Spleen (tissue), 11 donors: ENCODE measurements at regions not wholly inside any gene's neighbourhood (a gene's known extent, or its start where the extent isn't known, plus 50 kb on each side); places are given as distances from the start of the nearest gene placed in this dataset.

ENCODE experiments used
- DNase-seq: peaks from one replicate; pipeline ENCODE4 v3.0.0-alpha.2; 2020
- H3K27ac ChIP-seq, 8 donors: fragments of 200-600 bp; sonication (generic) in 7 of 8; 1 replicate in 4 of 8; 2 replicates in 4 of 8; pipeline versions ENCODE4 v1.5.0 to v1.8.0; 2016 to 2021; ENCODE audit warnings: inconsistent platforms in 4 of 8, mild to moderate bottlenecking in 4 of 8, moderate library complexity in 1 of 8
- H3K27me3 ChIP-seq, 7 donors: fragments of 200-600 bp; sonication (generic) in 6 of 7; replicated peaks in 1 of 7; 1 replicate in 4 of 7; 2 replicates in 3 of 7; pipeline versions ENCODE4 v1.5.0 to v1.8.0; 2016 to 2021; ENCODE audit warnings: inconsistent platforms in 3 of 7, mild to moderate bottlenecking in 1 of 7
- H3K36me3 ChIP-seq, 6 donors: fragments of 200-600 bp; sonication (generic) in 5 of 6; 1 replicate in 4 of 6; 2 replicates in 2 of 6; pipeline versions ENCODE4 v1.5.0 to v1.8.0; 2016 to 2021; ENCODE audit warnings: inconsistent platforms in 2 of 6
- H3K4me1 ChIP-seq, 6 donors: fragments of 200-600 bp; sonication (generic) in 5 of 6; 1 replicate in 3 of 6; 2 replicates in 3 of 6; pipeline versions ENCODE4 v1.5.0 to v1.8.0; 2016 to 2021; ENCODE audit warnings: inconsistent platforms in 3 of 6
- H3K4me3 ChIP-seq, 8 donors: fragments of 200-600 bp; sonication (generic) in 7 of 8; 1 replicate in 4 of 8; 2 replicates in 4 of 8; pipeline versions ENCODE4 v1.5.0 to v1.8.0; 2016 to 2021; ENCODE audit warnings: inconsistent platforms in 4 of 8, mild to moderate bottlenecking in 4 of 8, moderate library complexity in 2 of 8
- H3K9me3 ChIP-seq, 8 donors: fragments of 200-600 bp; sonication (generic) in 7 of 8; 1 replicate in 4 of 8; 2 replicates in 4 of 8; pipeline versions ENCODE4 v1.5.0 to v1.8.0; 2016 to 2021; ENCODE audit warnings: inconsistent platforms in 4 of 8
- CTCF ChIP-seq, 11 experiments: fragments of 200-600 bp in 7 of 11; fragments of 450-650 bp in 4 of 11; sonication (generic) in 4 of 11; IDR thresholded peaks in 8 of 11; conservative IDR thresholded peaks in 3 of 11; 1 replicate in 7 of 11; 2 replicates in 4 of 11; pipeline versions ENCODE4 v1.4.0 to v1.8.0; 2016 to 2021; ENCODE audit warnings: antibody characterized with exemption in 11 of 11, inconsistent platforms in 4 of 11, mild to moderate bottlenecking in 1 of 11
- POLR2A ChIP-seq, 3 donors: fragments of 450-650 bp; IDR thresholded peaks; one replicate each; pipeline ENCODE4 v1.5.1; 2017; ENCODE audit warnings: antibody characterized with exemption in 3 of 3, mild to moderate bottlenecking in 1 of 3
- POLR2AphosphoS5 ChIP-seq, 3 donors: sonication (generic); formaldehyde crosslinking; IDR thresholded peaks; one replicate each; pipeline ENCODE4 v1.5.1; 2017; ENCODE audit warnings: antibody characterized with exemption in 3 of 3
- WGBS, 5 donors: extraction: QIAGEN DNeasy Blood & Tissue Kit in 3 of 5; methylation state at CpG; one replicate each; pipeline versions ENCODE4 v1.1.5 to v1.1.7; 2013 to 2018; 5-methylcytosine and 5-hydroxymethylcytosine counted together
- intact Hi-C: fragments of 100-400 bp; cut with DNase I; formaldehyde crosslinking; loops from one replicate; pipeline ENCODE4 v1.15.0; 2023; ENCODE audit warnings: low total_unique reads
- donor health status: healthy with polysubstance abuse.
- donor health status: DM: no; HTN: no; CAD: no; lungs with moderate emphysema.
- donor health status: DM: no; HTN: no; CAD: no.
- donor health status: Bipolar disorder and iron deficiency.
- donor health status: healthy.
- donor health status: DM: no; HTN: no; CAD: no.
- donor health status: DM: yes; HTN: yes; CAD: no.

GRCh38 chr22:26835023-26835422 is 177.6 kb downstream of the MIAT start:
- Histone ChIP-seq H3K27ac (no peak overlapping the region), H3K9me3 (no peaks in the 10 kb centered on the region), H3K4me3 (no peak overlapping the region), H3K36me3 (no peaks in the 10 kb centered on the region), H3K4me1 (peaks cover 0 to 3% (median 0%) of the 10 kb centered on the region in 6 donors), H3K27me3 (no peaks in the 10 kb centered on the region)
- no peak for DNase-seq
- WGBS, 5 donors: 78 to 88% (median 85%) methylated on average over 6 of the region's 6 CpGs
- TF ChIP-seq POLR2AphosphoS5 (IDR thresholded peaks at IDR 0.05) (no peak), CTCF (IDR thresholded peaks at IDR 0.05 in 8 of 11, conservative IDR thresholded peaks at IDR 0.05 in 3 of 11) (no peak), POLR2A (IDR thresholded peaks at IDR 0.05) (no peak)
- intact Hi-C loops: no loop called here

GRCh38 chr22:26835929-26836528 is 178.6 kb downstream of the MIAT start:
- Histone ChIP-seq H3K27ac (no peak overlapping the region), H3K4me1 (no peaks in the 10 kb centered on the region), H3K9me3 (no peaks in the 10 kb centered on the region), H3K36me3 (no peaks in the 10 kb centered on the region), H3K27me3 (no peaks in the 10 kb centered on the region), H3K4me3 (no peak overlapping the region)
- DNase-seq: no peak
- intact Hi-C loops: no loop called here
- WGBS, 5 donors: 30 to 48% (median 38%) methylated on average over 3 of the region's 3 CpGs
- TF ChIP-seq POLR2AphosphoS5 (IDR thresholded peaks at IDR 0.05): no peak
- TF ChIP-seq CTCF (IDR thresholded peaks at IDR 0.05 in 8 of 11, conservative IDR thresholded peaks at IDR 0.05 in 3 of 11): peak in 10 of 11 experiments; percentile 4 to 68 (median 54)

GRCh38 chr22:26837784-26838470 is 180.5 kb downstream of the MIAT start:
- H3K4me1 ChIP-seq: no peaks in the 10 kb centered on the region
- no peaks in the 10 kb centered on the region for H3K9me3 ChIP-seq
- TF ChIP-seq POLR2A (IDR thresholded peaks at IDR 0.05) (no peak), CTCF (IDR thresholded peaks at IDR 0.05 in 8 of 11, conservative IDR thresholded peaks at IDR 0.05 in 3 of 11) (no peak), POLR2AphosphoS5 (IDR thresholded peaks at IDR 0.05) (no peak)
- 46 to 60% (median 60%) methylated on average over 5 of the region's 5 CpGs for WGBS, 5 donors
- no peaks in the 10 kb centered on the region for H3K36me3 ChIP-seq
- DNase-seq: no peak
- H3K27ac ChIP-seq: no peak overlapping the region
- no peaks in the 10 kb centered on the region for H3K27me3 ChIP-seq
- H3K4me3 ChIP-seq: no peak overlapping the region
- intact Hi-C loops: no loop called here

- no peak overlapping the region for H3K27ac ChIP-seq
- intact Hi-C loops: no loop called here
- DNase-seq: no peak
- no peak for TF ChIP-seq POLR2A (IDR thresholded peaks at IDR 0.05)
- TF ChIP-seq CTCF (IDR thresholded peaks at IDR 0.05 in 8 of 11, conservative IDR thresholded peaks at IDR 0.05 in 3 of 11): no peak
- no peak for TF ChIP-seq POLR2AphosphoS5 (IDR thresholded peaks at IDR 0.05)
- no peaks in the 10 kb centered on the region for H3K9me3 ChIP-seq
- H3K4me1 ChIP-seq: no peaks in the 10 kb centered on the region
- no peaks in the 10 kb centered on the region for H3K36me3 ChIP-seq
- no peaks in the 10 kb centered on the region for H3K27me3 ChIP-seq
- WGBS, 5 donors: 62 to 91% (median 77%) methylated on average over 5 of the region's 5 CpGs
- H3K4me3 ChIP-seq: no peak overlapping the region
Observed at GRCh38 chr22:26838471-26838825, 181.1 kb downstream of the MIAT start.
